PFSK-1 (cell line): ENCODE measurements at regions not wholly inside any gene's neighbourhood (a gene's known extent, or its start where the extent isn't known, plus 50 kb on each side); places are given as distances from the start of the nearest gene placed in this dataset.

Source experiments
- FOXP2 ChIP-seq: optimal IDR thresholded peaks from 2 replicates; pipeline ENCODE3; 2011; ENCODE audit warnings: borderline replicate concordance, control low read depth, inconsistent platforms; ENCODE audit not compliant: insufficient read depth; ENCODE audit errors: extremely low read length, extremely low read depth
- POLR2AphosphoS5 ChIP-seq: IDR thresholded peaks from 2 replicates; pipeline ENCODE4 v1.6.1; 2012; ENCODE audit warnings: low read depth, mild to moderate bottlenecking, control low read depth, low read length, moderate library complexity
- SIN3A ChIP-seq: IDR thresholded peaks from 2 replicates; pipeline ENCODE4 v1.6.1; 2012; ENCODE audit warnings: mild to moderate bottlenecking, low read length, moderate library complexity, borderline replicate concordance; ENCODE audit not compliant: insufficient read depth
- TAF1 ChIP-seq: IDR thresholded peaks from 2 replicates; pipeline ENCODE4 v1.6.1; 2012; ENCODE audit warnings: low read length, control low read depth, borderline replicate concordance; ENCODE audit not compliant: insufficient read depth
- TF ChIP-seq, protein P1 (sequence below), 2 experiments: IDR thresholded peaks; 2 replicates each; pipeline versions ENCODE4 v1.6.1 to v1.8.0; 2011 to 2012; ENCODE audit warnings: low read depth in 2 of 2, low read length in 2 of 2, control low read depth in 1 of 2, inconsistent platforms in 1 of 2, mild to moderate bottlenecking in 1 of 2, moderate library complexity in 1 of 2; ENCODE audit not compliant: insufficient read depth in 1 of 2

GRCh38 chr12:125272383-125272933, 207.2 kb downstream of the AACS start:
- TF ChIP-seq FOXP2 (no peak), TAF1 (no peak), POLR2AphosphoS5 (no peak)

- TF ChIP-seq TAF1 = no peak
- TF ChIP-seq FOXP2 = no peak
- TF ChIP-seq, protein P1, sequence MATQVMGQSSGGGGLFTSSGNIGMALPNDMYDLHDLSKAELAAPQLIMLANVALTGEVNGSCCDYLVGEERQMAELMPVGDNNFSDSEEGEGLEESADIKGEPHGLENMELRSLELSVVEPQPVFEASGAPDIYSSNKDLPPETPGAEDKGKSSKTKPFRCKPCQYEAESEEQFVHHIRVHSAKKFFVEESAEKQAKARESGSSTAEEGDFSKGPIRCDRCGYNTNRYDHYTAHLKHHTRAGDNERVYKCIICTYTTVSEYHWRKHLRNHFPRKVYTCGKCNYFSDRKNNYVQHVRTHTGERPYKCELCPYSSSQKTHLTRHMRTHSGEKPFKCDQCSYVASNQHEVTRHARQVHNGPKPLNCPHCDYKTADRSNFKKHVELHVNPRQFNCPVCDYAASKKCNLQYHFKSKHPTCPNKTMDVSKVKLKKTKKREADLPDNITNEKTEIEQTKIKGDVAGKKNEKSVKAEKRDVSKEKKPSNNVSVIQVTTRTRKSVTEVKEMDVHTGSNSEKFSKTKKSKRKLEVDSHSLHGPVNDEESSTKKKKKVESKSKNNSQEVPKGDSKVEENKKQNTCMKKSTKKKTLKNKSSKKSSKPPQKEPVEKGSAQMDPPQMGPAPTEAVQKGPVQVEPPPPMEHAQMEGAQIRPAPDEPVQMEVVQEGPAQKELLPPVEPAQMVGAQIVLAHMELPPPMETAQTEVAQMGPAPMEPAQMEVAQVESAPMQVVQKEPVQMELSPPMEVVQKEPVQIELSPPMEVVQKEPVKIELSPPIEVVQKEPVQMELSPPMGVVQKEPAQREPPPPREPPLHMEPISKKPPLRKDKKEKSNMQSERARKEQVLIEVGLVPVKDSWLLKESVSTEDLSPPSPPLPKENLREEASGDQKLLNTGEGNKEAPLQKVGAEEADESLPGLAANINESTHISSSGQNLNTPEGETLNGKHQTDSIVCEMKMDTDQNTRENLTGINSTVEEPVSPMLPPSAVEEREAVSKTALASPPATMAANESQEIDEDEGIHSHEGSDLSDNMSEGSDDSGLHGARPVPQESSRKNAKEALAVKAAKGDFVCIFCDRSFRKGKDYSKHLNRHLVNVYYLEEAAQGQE (IDR thresholded peaks at IDR 0.05; ENCODE audit: insufficient read depth in 1 of 2, low read depth in 2 of 2, low read length in 2 of 2) = no peak
- TF ChIP-seq SIN3A = no peak
- TF ChIP-seq POLR2AphosphoS5 = no peak
These were observed 211.3 kb downstream of the AACS start for GRCh38 chr12:125276567-125276966.

DNA sequence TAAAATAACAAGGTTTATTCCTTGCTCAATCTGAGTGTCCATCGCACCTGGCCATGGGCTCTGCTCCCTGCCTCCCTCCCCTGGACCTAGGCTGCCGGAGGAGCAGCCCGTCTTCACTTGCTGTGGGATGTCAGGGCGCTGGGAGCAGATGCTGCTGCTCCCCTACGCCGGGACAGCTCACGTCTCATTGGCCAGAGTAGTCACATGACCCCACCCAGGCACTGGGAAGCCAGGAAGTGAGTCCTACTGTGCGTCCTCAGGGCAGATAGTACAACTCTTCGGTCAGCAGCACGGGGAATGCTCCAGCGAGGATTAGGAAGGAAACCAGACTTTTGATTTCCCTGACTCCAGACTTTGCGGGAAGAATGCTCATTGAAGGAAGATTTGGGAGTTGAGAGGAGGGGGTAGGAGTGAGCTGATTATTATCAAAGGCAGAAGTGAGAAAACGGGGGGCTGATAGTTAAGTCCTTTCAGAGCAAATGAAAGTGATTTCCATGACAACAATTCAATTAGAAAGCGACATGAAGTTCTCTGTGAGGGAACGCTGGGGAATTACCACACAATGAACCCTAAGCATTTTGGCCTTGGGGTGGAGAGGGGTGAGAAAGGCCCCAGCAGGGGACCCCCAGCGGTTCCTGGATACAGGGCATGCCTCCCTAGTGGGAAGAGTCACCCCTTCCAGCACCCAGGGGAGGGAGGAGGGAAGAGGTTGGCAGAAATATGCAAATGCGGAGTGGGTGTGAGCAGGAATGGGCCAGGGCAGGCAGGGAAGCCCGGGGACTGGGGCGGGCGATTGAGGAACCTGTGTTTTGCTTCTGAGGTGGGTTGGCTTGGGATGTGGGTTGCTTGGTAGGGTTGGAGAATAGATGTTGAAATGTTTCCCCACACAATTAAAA, 215.5 kb downstream of the AACS start:
- TF ChIP-seq POLR2AphosphoS5 = no peak
- TF ChIP-seq TAF1 = no peak
- no peak for TF ChIP-seq FOXP2
- TF ChIP-seq, protein P1 (IDR thresholded peaks at IDR 0.05; ENCODE audit: insufficient read depth in 1 of 2, low read depth in 2 of 2, low read length in 2 of 2) = no peak
- no peak for TF ChIP-seq SIN3A

DNA sequence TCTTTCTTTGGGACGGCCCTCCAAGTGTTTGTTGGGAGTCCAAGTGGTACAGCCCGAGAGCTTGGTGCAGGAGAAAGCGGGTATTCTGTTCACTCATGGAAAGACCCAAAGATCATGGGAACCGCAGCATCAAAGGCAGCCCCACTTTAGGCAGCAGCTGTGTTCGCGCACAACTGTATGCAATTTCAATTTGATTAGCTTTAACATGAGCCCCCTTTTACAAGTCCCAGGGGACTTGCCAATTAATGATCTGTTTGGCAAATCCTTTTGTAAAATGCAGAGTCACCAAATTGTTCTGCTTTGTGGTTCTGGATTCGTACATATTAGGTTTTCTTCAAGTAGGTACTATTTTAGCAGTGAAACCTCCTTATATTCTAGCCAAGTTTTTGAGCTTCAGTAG, 217.7 kb downstream of the AACS start:
- no peak for TF ChIP-seq SIN3A
- no peak for TF ChIP-seq FOXP2
- no peak for TF ChIP-seq POLR2AphosphoS5
- no peak for TF ChIP-seq TAF1
- TF ChIP-seq, protein P1 (IDR thresholded peaks at IDR 0.05; ENCODE audit: insufficient read depth in 1 of 2, low read depth in 2 of 2, low read length in 2 of 2) = no peak

DNA sequence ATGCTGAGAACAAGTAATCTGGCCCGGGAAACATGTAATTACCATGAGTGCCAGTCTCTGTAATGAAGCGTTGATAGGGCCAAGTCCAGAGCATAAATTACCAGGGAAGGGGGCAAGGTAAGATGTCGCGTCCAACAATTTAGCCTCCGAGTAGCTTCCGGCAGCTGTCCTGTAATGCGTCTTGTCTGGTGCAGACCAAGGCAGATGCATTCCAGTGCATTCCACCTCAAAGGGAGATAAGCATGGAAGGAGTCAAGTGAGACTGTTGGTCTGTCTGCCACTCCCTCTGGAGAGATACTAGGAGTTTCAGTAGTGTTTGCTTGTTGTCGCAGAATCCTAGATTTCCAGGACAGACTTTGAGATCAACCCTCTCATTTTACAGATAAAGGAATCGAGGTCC, 218.3 kb downstream of the AACS start:
- no peak for TF ChIP-seq POLR2AphosphoS5
- no peak for TF ChIP-seq TAF1
- TF ChIP-seq, protein P1 (IDR thresholded peaks at IDR 0.05; ENCODE audit: insufficient read depth in 1 of 2, low read depth in 2 of 2, low read length in 2 of 2) = no peak
- no peak for TF ChIP-seq SIN3A
- TF ChIP-seq FOXP2 = no peak
